Lung (tissue), 11 donors: ENCODE measurements at regions not wholly inside any gene's neighbourhood (a gene's known extent, or its start where the extent isn't known, plus 50 kb on each side); places are given as distances from the start of the nearest gene placed in this dataset.
A peak's percentile ranks its signal among the peaks of the same experiment; 100 is the strongest.

Experiments used
- ATAC-seq: fragments of 200-7000 bp; cut with Tn5 transposase; one replicate; pipeline ENCODE4 v1.9.1; 2020; ENCODE audit warnings: moderate number of reproducible peaks; ENCODE audit not compliant: insufficient read depth, low FRiP score
- DNase-seq, 3 donors: peaks; one replicate each; pipeline ENCODE4 v3.0.0-alpha.2; 2013 to 2017
- H3K27ac ChIP-seq, 2 donors: one replicate each; pipeline ENCODE4 v1.5.1; 2013; ENCODE audit warnings: mild to moderate bottlenecking in 2 of 2, moderate library complexity in 2 of 2, control low read depth in 1 of 2, inconsistent platforms in 1 of 2, low read depth in 1 of 2, low read length in 1 of 2
- H3K27me3 ChIP-seq, 3 donors: one replicate each; pipeline ENCODE4 v1.5.1; 2013; ENCODE audit warnings: low read length in 2 of 3; ENCODE audit not compliant: control insufficient read depth in 3 of 3, insufficient read depth in 3 of 3
- H3K36me3 ChIP-seq, 4 donors: one replicate each; pipeline ENCODE4 v1.5.1; 2013; ENCODE audit warnings: low read length in 4 of 4, mild to moderate bottlenecking in 1 of 4, moderate library complexity in 1 of 4; ENCODE audit not compliant: control insufficient read depth in 4 of 4, insufficient read depth in 4 of 4
- H3K4me1 ChIP-seq, 5 donors: one replicate each; pipeline ENCODE4 v1.5.1; 2013; ENCODE audit warnings: low read length in 5 of 5, mild to moderate bottlenecking in 2 of 5, moderate library complexity in 1 of 5; ENCODE audit not compliant: control insufficient read depth in 5 of 5, insufficient read depth in 5 of 5
- H3K4me3 ChIP-seq: one replicate; pipeline ENCODE4 v1.5.1; 2013; ENCODE audit warnings: mild to moderate bottlenecking, control low read depth, moderate library complexity
- H3K9ac ChIP-seq, 2 donors: one replicate each; pipeline ENCODE4 v1.5.1; 2013; ENCODE audit warnings: low read length in 2 of 2, control low read depth in 1 of 2; ENCODE audit not compliant: insufficient read depth in 1 of 2
- H3K9me3 ChIP-seq, 4 donors: one replicate each; pipeline ENCODE4 v1.5.1; 2013; ENCODE audit warnings: low read length in 3 of 4, mild to moderate bottlenecking in 1 of 4, moderate library complexity in 1 of 4; ENCODE audit not compliant: control insufficient read depth in 4 of 4, insufficient read depth in 3 of 4
- CTCF ChIP-seq: IDR thresholded peaks from 2 replicates; pipeline ENCODE4 v1.5.1; 2012; ENCODE audit warnings: mild to moderate bottlenecking; ENCODE audit errors: control extremely low read depth, extremely low read depth
- WGBS, 2 donors: extraction: QIAGEN DNeasy Blood & Tissue Kit; methylation state at CpG; one replicate each; pipeline ENCODE4 v1.1.7; 2013; 5-methylcytosine and 5-hydroxymethylcytosine counted together
- donor health status: control.
- donor health status: control.
- donor health status: Bipolar disorder and iron deficiency.
- donor health status: healthy.
- donor health status: DM: yes; HTN: yes; CAD: no.

- H3K27ac ChIP-seq, result no peak overlapping the region
- H3K4me1 ChIP-seq, result peaks cover 0 to 3% (median 0%) of the 10 kb centered on the region in 5 donors
- TF ChIP-seq CTCF, result no peak
- H3K27me3 ChIP-seq, result no peaks in the 10 kb centered on the region
- H3K36me3 ChIP-seq, result no peaks in the 10 kb centered on the region
- H3K9me3 ChIP-seq, result no peaks in the 10 kb centered on the region
- no peak for ATAC-seq
- WGBS, 2 donors, result 85 to 92% methylated on average over 1 of the region's 1 CpG
- no peak overlapping the region for H3K9ac ChIP-seq
- DNase-seq, result no peak
- H3K4me3 ChIP-seq, result no peak overlapping the region
Measured at GRCh38 chr2:126444512-126444911, 211.4 kb upstream of the GYPC start.

- H3K4me3 ChIP-seq, result no peak overlapping the region
- WGBS, 2 donors, result 87 to 89% methylated on average over 3 of the region's 3 CpGs
- DNase-seq, result no peak
- no peaks in the 10 kb centered on the region for H3K9me3 ChIP-seq
- H3K27me3 ChIP-seq, result no peaks in the 10 kb centered on the region
- TF ChIP-seq CTCF, result no peak
- H3K36me3 ChIP-seq, result no peaks in the 10 kb centered on the region
- no peak overlapping the region for H3K27ac ChIP-seq
- peaks cover 0 to 3% (median 0%) of the 10 kb centered on the region in 5 donors for H3K4me1 ChIP-seq
- H3K9ac ChIP-seq, result no peak overlapping the region
- ATAC-seq, result no peak
Measured at GRCh38 chr2:126446106-126446695, 209.8 kb upstream of the GYPC start.

- peaks cover 0 to 3% (median 0%) of the 10 kb centered on the region in 5 donors for H3K4me1 ChIP-seq
- no peak for TF ChIP-seq CTCF
- H3K27me3 ChIP-seq, result no peaks in the 10 kb centered on the region
- H3K27ac ChIP-seq, result no peak overlapping the region
- ATAC-seq, result no peak
- no peak overlapping the region for H3K4me3 ChIP-seq
- H3K36me3 ChIP-seq, result no peaks in the 10 kb centered on the region
- DNase-seq, result peak in 1 of 3 donors; percentile 19
- 41 to 55% methylated on average over 5 of the region's 5 CpGs for WGBS, 2 donors
- H3K9me3 ChIP-seq, result no peaks in the 10 kb centered on the region
- H3K9ac ChIP-seq, result no peak overlapping the region
Measured at GRCh38 chr2:126448611-126449010, 207.3 kb upstream of the GYPC start.

- DNase-seq (no peak), ATAC-seq (no peak)
- Histone ChIP-seq H3K4me3 (no peak overlapping the region), H3K9me3 (no peaks in the 10 kb centered on the region), H3K36me3 (no peaks in the 10 kb centered on the region), H3K4me1 (peaks cover 0 to 3% (median 0%) of the 10 kb centered on the region in 5 donors), H3K27ac (no peak overlapping the region), H3K27me3 (no peaks in the 10 kb centered on the region), H3K9ac (no peak overlapping the region)
- TF ChIP-seq CTCF, result no peak
- WGBS, 2 donors, result 69 to 84% methylated on average over 2 of the region's 2 CpGs
Measured at GRCh38 chr2:126449677-126450076, 206.3 kb upstream of the GYPC start.
